Brain pericyte (primary cell): ENCODE measurements at regions not wholly inside any gene's neighbourhood (a gene's known extent, or its start where the extent isn't known, plus 50 kb on each side); places are given as distances from the start of the nearest gene placed in this dataset.

Experiments used
- DNase-seq: peaks from one replicate; pipeline ENCODE4 v3.0.0-alpha.2; 2012; ENCODE audit warnings: low read depth, low spot score

- no peak for DNase-seq
These were observed 1026.6 kb downstream of the BRD1 start for GRCh38 chr22:48800886-48801607.

- DNase-seq, result no peak
These were observed 1027.4 kb downstream of the BRD1 start for GRCh38 chr22:48800036-48800885.

GRCh38 chr22:48799227-48799970, 1028.3 kb downstream of the BRD1 start:
- DNase-seq, result no peak

- DNase-seq, result no peak
These were observed 1029.1 kb downstream of the BRD1 start for GRCh38 chr22:48798281-48799226.

- DNase-seq, result no peak
These were observed 1029.9 kb downstream of the BRD1 start for GRCh38 chr22:48797731-48798130.

GRCh38 chr22:48796310-48797015, 1031.2 kb downstream of the BRD1 start:
- DNase-seq, result no peak

GRCh38 chr22:48795664-48796063, 1032.0 kb downstream of the BRD1 start:
- no peak for DNase-seq

GRCh38 chr22:48794906-48795305, 1032.8 kb downstream of the BRD1 start:
- no peak for DNase-seq

- no peak for DNase-seq
These were observed 1033.7 kb downstream of the BRD1 start for GRCh38 chr22:48793949-48794348.

- no peak for DNase-seq
These were observed 1041.0 kb downstream of the BRD1 start for GRCh38 chr22:48786679-48786996.

GRCh38 chr22:48785792-48786678, 1041.6 kb downstream of the BRD1 start:
- DNase-seq, result no peak

- no peak for DNase-seq
These were observed 1042.8 kb downstream of the BRD1 start for GRCh38 chr22:48784701-48785503.

GRCh38 chr22:48783821-48784266, 1043.8 kb downstream of the BRD1 start:
- no peak for DNase-seq

- no peak for DNase-seq
These were observed 1044.7 kb downstream of the BRD1 start for GRCh38 chr22:48782811-48783511.

- DNase-seq, result no peak
These were observed 1045.3 kb downstream of the BRD1 start for GRCh38 chr22:48782326-48782725.

- DNase-seq, result no peak
These were observed 1045.8 kb downstream of the BRD1 start for GRCh38 chr22:48781868-48782267.

GRCh38 chr22:48781391-48781790, 1046.3 kb downstream of the BRD1 start:
- no peak for DNase-seq
